ENCODE measurements at regions not wholly inside any gene's neighbourhood (a gene's known extent, or its start where the extent isn't known, plus 50 kb on each side); places are given as distances from the start of the nearest gene placed in this dataset.

GRCh38 chr2:221337957-221338685, 234.0 kb downstream of the EPHA4 start:
- DNase-seq, result no peak

GRCh38 chr2:221342388-221342787, 229.7 kb downstream of the EPHA4 start:
- DNase-seq, result no peak

- DNase-seq, result no peak
Observed at GRCh38 chr2:221343524-221343923, 228.6 kb downstream of the EPHA4 start.

- no peak for DNase-seq
Observed at GRCh38 chr2:221345516-221345915, 226.6 kb downstream of the EPHA4 start.

- no peak for DNase-seq
Observed at GRCh38 chr2:221346411-221346810, 225.7 kb downstream of the EPHA4 start.

- DNase-seq, result no peak
Observed at GRCh38 chr2:221347471-221347870, 224.6 kb downstream of the EPHA4 start.

- no peak for DNase-seq
Observed at GRCh38 chr2:221350616-221351015, 221.5 kb downstream of the EPHA4 start.

- no peak for DNase-seq
Observed at GRCh38 chr2:221353201-221353600, 218.9 kb downstream of the EPHA4 start.

GRCh38 chr2:221360312-221360711, 211.8 kb downstream of the EPHA4 start:
- DNase-seq, result no peak

GRCh38 chr2:221360742-221361141, 211.4 kb downstream of the EPHA4 start:
- DNase-seq, result no peak

- DNase-seq, result no peak
Observed at GRCh38 chr2:221361633-221362032, 210.5 kb downstream of the EPHA4 start.

GRCh38 chr2:221364672-221365071, 207.4 kb downstream of the EPHA4 start:
- no peak for DNase-seq

Measured in effector CD8-positive, alpha-beta T cell (primary cell).